GM19455 (cell line): ENCODE measurements at regions not wholly inside any gene's neighbourhood (a gene's known extent, or its start where the extent isn't known, plus 50 kb on each side); places are given as distances from the start of the nearest gene placed in this dataset.
"Not testable (repeated sequence)": the region's sequence is repeated elsewhere in the genome, so short reads cannot be mapped to it uniquely, and the experiment has no call there.

ENCODE experiments used
- ATAC-seq: cut with Tn5 transposase; IDR thresholded peaks from one replicate; pipeline ENCODE4 v1.9.1; 2021; ENCODE audit not compliant: unreplicated experiment

- ATAC-seq: no peak
Measured at GRCh38 chr3:102032491-102033383, 183.4 kb downstream of the NFKBIZ start.

GRCh38 chr3:102034639-102035451 is 185.5 kb downstream of the NFKBIZ start:
- peak; percentile 46 for ATAC-seq

GRCh38 chr3:102036017-102036416 is 186.7 kb downstream of the NFKBIZ start:
- ATAC-seq: peak; percentile 36

GRCh38 chr3:102036472-102036871 is 187.2 kb downstream of the NFKBIZ start:
- ATAC-seq: no peak

- no peak for ATAC-seq
Measured at GRCh38 chr3:102037209-102037608, 187.9 kb downstream of the NFKBIZ start.

GRCh38 chr3:102037791-102038190 is 188.5 kb downstream of the NFKBIZ start:
- ATAC-seq: no peak

GRCh38 chr3:102038477-102039142 is 189.3 kb downstream of the NFKBIZ start:
- peak; percentile 85 for ATAC-seq

GRCh38 chr3:102040144-102040543 is 190.8 kb downstream of the NFKBIZ start:
- not testable (repeated sequence) for ATAC-seq

GRCh38 chr3:102053375-102053989 is 204.2 kb downstream of the NFKBIZ start:
- ATAC-seq: no peak

GRCh38 chr3:102054543-102055080 is 205.3 kb downstream of the NFKBIZ start:
- ATAC-seq: no peak

GRCh38 chr3:102057781-102058421 is 208.6 kb downstream of the NFKBIZ start:
- ATAC-seq: peak; percentile 78

- ATAC-seq: peak; percentile 78
Measured at GRCh38 chr3:102059145-102059943, 210.0 kb downstream of the NFKBIZ start.

GRCh38 chr3:102060814-102061213 is 211.5 kb downstream of the NFKBIZ start:
- no peak for ATAC-seq

- no peak for ATAC-seq
Measured at GRCh38 chr3:102063572-102063971, 214.3 kb downstream of the NFKBIZ start.

GRCh38 chr3:102066470-102066869 is 217.2 kb downstream of the NFKBIZ start:
- ATAC-seq: no peak

GRCh38 chr3:102068327-102068726 is 219.0 kb downstream of the NFKBIZ start:
- no peak for ATAC-seq

- ATAC-seq: no peak
Measured at GRCh38 chr3:102068736-102069135, 219.4 kb downstream of the NFKBIZ start.

GRCh38 chr3:102069211-102069662 is 219.9 kb downstream of the NFKBIZ start:
- ATAC-seq: no peak

GRCh38 chr3:102074946-102075345 is 225.6 kb downstream of the NFKBIZ start:
- no peak for ATAC-seq
